ENCODE measurements at regions not wholly inside any gene's neighbourhood (a gene's known extent, or its start where the extent isn't known, plus 50 kb on each side); places are given as distances from the start of the nearest gene placed in this dataset.

DNA sequence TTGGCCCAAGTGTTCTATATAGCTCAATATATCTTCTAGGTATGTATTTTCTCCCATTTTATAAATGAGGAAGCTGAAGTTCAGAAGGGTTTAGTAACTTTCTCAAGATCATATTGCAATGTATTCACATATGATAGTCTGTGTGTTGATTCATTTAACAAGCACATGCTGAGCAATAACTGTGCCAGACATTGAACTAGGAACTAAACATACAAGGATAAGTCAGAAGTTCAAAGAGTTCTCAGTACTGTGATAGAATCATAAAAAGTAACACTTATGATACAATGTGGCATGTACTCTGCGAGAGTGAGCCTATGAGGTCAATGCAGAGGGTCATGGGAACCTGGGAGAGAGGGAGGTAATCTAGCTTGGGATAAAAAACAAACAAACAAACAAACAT, 1082.2 kb upstream of the TENM4 start:
- Histone ChIP-seq H3K4me2 (ENCODE audit: low read length) (no peak overlapping the region), H3K79me2 (ENCODE audit: control insufficient read depth, low read length) (no peaks in the 10 kb centered on the region), H3K4me3 (ENCODE audit: low read length) (no peak overlapping the region), H3K9me3 (ENCODE audit: control insufficient read depth, insufficient read depth, low read length) (no peaks in the 10 kb centered on the region; the same call in 1 of the 2 replicates), H4K20me1 (ENCODE audit: control insufficient read depth, insufficient read depth, low read depth, low read length) (no peaks in the 10 kb centered on the region), H3K36me3 (ENCODE audit: control insufficient read depth, low read length) (no peaks in the 10 kb centered on the region), H3K4me1 (ENCODE audit: control insufficient read depth, low read length) (no peaks in the 10 kb centered on the region), H3K27me3 (ENCODE audit: control insufficient read depth, low read length) (no peaks in the 10 kb centered on the region), H3K9me2 (replicated peaks; ENCODE audit: control insufficient read depth, low read length) (no peaks in the 10 kb centered on the region), H3F3A (ENCODE audit: control insufficient read depth, insufficient read depth) (no peaks in the 10 kb centered on the region), H3K27ac (ENCODE audit: low read depth, low read length) (no peak overlapping the region)
- no peak for TF ChIP-seq EZH2phosphoT487 (IDR thresholded peaks at IDR 0.05; ENCODE audit: borderline replicate concordance, low read length)
- TF ChIP-seq, protein P1, sequence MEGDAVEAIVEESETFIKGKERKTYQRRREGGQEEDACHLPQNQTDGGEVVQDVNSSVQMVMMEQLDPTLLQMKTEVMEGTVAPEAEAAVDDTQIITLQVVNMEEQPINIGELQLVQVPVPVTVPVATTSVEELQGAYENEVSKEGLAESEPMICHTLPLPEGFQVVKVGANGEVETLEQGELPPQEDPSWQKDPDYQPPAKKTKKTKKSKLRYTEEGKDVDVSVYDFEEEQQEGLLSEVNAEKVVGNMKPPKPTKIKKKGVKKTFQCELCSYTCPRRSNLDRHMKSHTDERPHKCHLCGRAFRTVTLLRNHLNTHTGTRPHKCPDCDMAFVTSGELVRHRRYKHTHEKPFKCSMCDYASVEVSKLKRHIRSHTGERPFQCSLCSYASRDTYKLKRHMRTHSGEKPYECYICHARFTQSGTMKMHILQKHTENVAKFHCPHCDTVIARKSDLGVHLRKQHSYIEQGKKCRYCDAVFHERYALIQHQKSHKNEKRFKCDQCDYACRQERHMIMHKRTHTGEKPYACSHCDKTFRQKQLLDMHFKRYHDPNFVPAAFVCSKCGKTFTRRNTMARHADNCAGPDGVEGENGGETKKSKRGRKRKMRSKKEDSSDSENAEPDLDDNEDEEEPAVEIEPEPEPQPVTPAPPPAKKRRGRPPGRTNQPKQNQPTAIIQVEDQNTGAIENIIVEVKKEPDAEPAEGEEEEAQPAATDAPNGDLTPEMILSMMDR (IDR thresholded peaks at IDR 0.05; ENCODE audit: low read depth, low read length, poor library complexity, severe bottlenecking), result no peak

DNA sequence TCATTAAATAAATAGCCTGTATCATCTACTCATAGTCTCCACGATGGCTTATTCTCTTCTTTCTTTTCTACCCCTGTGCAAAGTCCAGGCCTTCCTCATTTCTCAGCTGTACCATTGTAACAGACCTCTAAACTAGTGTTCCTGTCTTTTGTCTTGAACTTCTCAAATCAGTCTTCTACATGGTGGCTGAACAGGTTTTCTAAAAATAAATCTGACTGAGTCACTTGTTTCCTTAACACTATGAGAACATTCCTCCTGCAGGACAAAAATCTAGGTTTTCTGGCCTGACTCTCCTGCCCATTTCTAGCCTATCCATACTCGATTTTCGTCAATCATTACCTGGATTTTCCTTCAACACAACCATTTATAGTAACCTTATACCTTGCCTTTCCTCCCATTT, 1080.8 kb upstream of the TENM4 start:
- H3K79me2 ChIP-seq (ENCODE audit: control insufficient read depth, low read length), result no peaks in the 10 kb centered on the region
- no peaks in the 10 kb centered on the region for H3F3A ChIP-seq (ENCODE audit: control insufficient read depth, insufficient read depth)
- no peaks in the 10 kb centered on the region for H4K20me1 ChIP-seq (ENCODE audit: control insufficient read depth, insufficient read depth, low read depth, low read length)
- no peak overlapping the region for H3K27ac ChIP-seq (ENCODE audit: low read depth, low read length)
- no peaks in the 10 kb centered on the region for H3K36me3 ChIP-seq (ENCODE audit: control insufficient read depth, low read length)
- H3K9me2 ChIP-seq (replicated peaks; ENCODE audit: control insufficient read depth, low read length), result no peaks in the 10 kb centered on the region
- H3K4me3 ChIP-seq (ENCODE audit: low read length), result no peak overlapping the region
- H3K4me2 ChIP-seq (ENCODE audit: low read length), result no peak overlapping the region
- no peaks in the 10 kb centered on the region for H3K27me3 ChIP-seq (ENCODE audit: control insufficient read depth, low read length)
- H3K9me3 ChIP-seq (ENCODE audit: control insufficient read depth, insufficient read depth, low read length), result no peaks in the 10 kb centered on the region; the same call in 1 of the 2 replicates
- TF ChIP-seq EZH2phosphoT487 (IDR thresholded peaks at IDR 0.05; ENCODE audit: borderline replicate concordance, low read length), result no peak
- TF ChIP-seq, protein P1 (IDR thresholded peaks at IDR 0.05; ENCODE audit: low read depth, low read length, poor library complexity, severe bottlenecking), result no peak
- H3K4me1 ChIP-seq (ENCODE audit: control insufficient read depth, low read length), result no peaks in the 10 kb centered on the region

DNA sequence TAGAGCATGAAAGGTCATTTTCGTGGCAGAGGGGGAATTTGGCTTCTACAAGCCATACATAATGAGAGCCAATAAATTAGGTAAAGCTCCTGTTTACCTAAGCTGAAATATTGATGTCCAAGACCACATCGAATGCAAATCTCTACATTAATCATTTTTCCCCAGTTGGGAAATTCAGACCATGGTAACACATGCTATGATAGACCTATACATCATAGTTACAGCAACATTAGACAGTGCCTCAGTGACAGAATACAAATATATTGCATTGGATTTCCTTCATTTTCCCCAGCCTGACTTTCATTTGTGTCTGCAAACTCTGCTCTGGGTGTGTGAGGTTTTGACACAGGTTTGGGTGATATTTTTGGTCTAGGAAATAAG, 1079.7 kb upstream of the TENM4 start:
- H3K27me3 ChIP-seq (ENCODE audit: control insufficient read depth, low read length), result no peaks in the 10 kb centered on the region
- H3K27ac ChIP-seq (ENCODE audit: low read depth, low read length), result no peak overlapping the region
- no peaks in the 10 kb centered on the region for H3K36me3 ChIP-seq (ENCODE audit: control insufficient read depth, low read length)
- no peak overlapping the region for H3K4me3 ChIP-seq (ENCODE audit: low read length)
- TF ChIP-seq, protein P1 (IDR thresholded peaks at IDR 0.05; ENCODE audit: low read depth, low read length, poor library complexity, severe bottlenecking), result no peak
- no peak for TF ChIP-seq EZH2phosphoT487 (IDR thresholded peaks at IDR 0.05; ENCODE audit: borderline replicate concordance, low read length)
- no peaks in the 10 kb centered on the region for H3K9me2 ChIP-seq (replicated peaks; ENCODE audit: control insufficient read depth, low read length)
- no peaks in the 10 kb centered on the region for H3K4me1 ChIP-seq (ENCODE audit: control insufficient read depth, low read length)
- no peaks in the 10 kb centered on the region; the same call in 1 of the 2 replicates for H3K9me3 ChIP-seq (ENCODE audit: control insufficient read depth, insufficient read depth, low read length)
- H3F3A ChIP-seq (ENCODE audit: control insufficient read depth, insufficient read depth), result no peaks in the 10 kb centered on the region
- H4K20me1 ChIP-seq (ENCODE audit: control insufficient read depth, insufficient read depth, low read depth, low read length), result no peaks in the 10 kb centered on the region
- H3K4me2 ChIP-seq (ENCODE audit: low read length), result no peak overlapping the region
- no peaks in the 10 kb centered on the region for H3K79me2 ChIP-seq (ENCODE audit: control insufficient read depth, low read length)
